Tibial nerve (tissue), 4 donors: ENCODE measurements at regions not wholly inside any gene's neighbourhood (a gene's known extent, or its start where the extent isn't known, plus 50 kb on each side); places are given as distances from the start of the nearest gene placed in this dataset.

Source experiments
- CTCF ChIP-seq, 5 experiments: fragments of 200-600 bp in 3 of 5; fragments of 450-650 bp in 2 of 5; sonication (generic) in 3 of 5; IDR thresholded peaks; one replicate each; pipeline ENCODE4 v1.5.1; 2016 to 2019; ENCODE audit warnings: antibody characterized with exemption in 5 of 5, mild to moderate bottlenecking in 3 of 5, moderate library complexity in 2 of 5
- EP300 ChIP-seq, 2 donors: sonication (generic); formaldehyde crosslinking; IDR thresholded peaks; one replicate each; pipeline ENCODE4 v1.6.1; 2017; ENCODE audit warnings: antibody characterized with exemption in 2 of 2, mild to moderate bottlenecking in 1 of 2
- POLR2A ChIP-seq, 2 donors: fragments of 450-650 bp; IDR thresholded peaks; one replicate each; pipeline ENCODE4 v1.6.1; 2017; ENCODE audit warnings: antibody characterized with exemption in 2 of 2, mild to moderate bottlenecking in 2 of 2, moderate library complexity in 2 of 2

GRCh38 chr3:14331251-14331650, 71.2 kb upstream of the SLC6A6 start:
- TF ChIP-seq CTCF (IDR thresholded peaks at IDR 0.05) (no peak), POLR2A (IDR thresholded peaks at IDR 0.05) (no peak), EP300 (IDR thresholded peaks at IDR 0.05) (no peak)
